Sigmoid colon (tissue), 6 donors: ENCODE measurements at regions not wholly inside any gene's neighbourhood (a gene's known extent, or its start where the extent isn't known, plus 50 kb on each side); places are given as distances from the start of the nearest gene placed in this dataset.

Source experiments
- DNase-seq: peaks from one replicate; pipeline ENCODE4 v3.0.0-alpha.2; 2019
- H3K27ac ChIP-seq, 4 donors: fragments of 200-600 bp; sonication (generic); one replicate each; pipeline ENCODE4 v1.5.1; 2016 to 2019; ENCODE audit warnings: mild to moderate bottlenecking in 1 of 4
- H3K27me3 ChIP-seq, 3 donors: fragments of 200-600 bp; sonication (generic); one replicate each; pipeline ENCODE4 v1.5.1; 2019; ENCODE audit warnings: mild to moderate bottlenecking in 1 of 3
- H3K36me3 ChIP-seq, 4 donors: fragments of 200-600 bp; sonication (generic); one replicate each; pipeline ENCODE4 v1.5.1; 2016 to 2019
- H3K4me1 ChIP-seq, 4 donors: fragments of 200-600 bp; sonication (generic); one replicate each; pipeline ENCODE4 v1.5.1; 2017 to 2019
- H3K4me3 ChIP-seq, 4 donors: fragments of 200-600 bp; sonication (generic); one replicate each; pipeline ENCODE4 v1.5.1; 2017 to 2019; ENCODE audit warnings: mild to moderate bottlenecking in 2 of 4, moderate library complexity in 1 of 4
- H3K9me3 ChIP-seq, 4 donors: fragments of 200-600 bp in 3 of 4; sonication (generic) in 3 of 4; one replicate each; pipeline versions ENCODE4 v1.5.1 to v1.6.1; 2013 to 2019
- CTCF ChIP-seq, 4 experiments: fragments of 450-650 bp in 3 of 4; fragments of 200-600 bp in 1 of 4; IDR thresholded peaks; one replicate each; pipeline ENCODE4 v1.5.1; 2016 to 2019; ENCODE audit warnings: antibody characterized with exemption in 4 of 4, mild to moderate bottlenecking in 3 of 4, moderate library complexity in 2 of 4
- EP300 ChIP-seq, 4 donors: sonication (generic); formaldehyde crosslinking; IDR thresholded peaks; one replicate each; pipeline ENCODE4 v1.6.1; 2017; ENCODE audit warnings: antibody characterized with exemption in 4 of 4
- POLR2A ChIP-seq, 2 donors: fragments of 450-650 bp; IDR thresholded peaks; one replicate each; pipeline ENCODE4 v1.6.1; 2016; ENCODE audit warnings: antibody characterized with exemption in 2 of 2, mild to moderate bottlenecking in 2 of 2, moderate library complexity in 2 of 2
- POLR2AphosphoS5 ChIP-seq, 4 donors: sonication (generic); formaldehyde crosslinking; IDR thresholded peaks; one replicate each; pipeline ENCODE4 v1.6.1; 2017; ENCODE audit warnings: antibody characterized with exemption in 4 of 4
- WGBS, 2 donors: extraction: QIAGEN DNeasy Blood & Tissue Kit; methylation state at CpG; one replicate each; pipeline ENCODE4 v1.1.7; 2013; 5-methylcytosine and 5-hydroxymethylcytosine counted together
- intact Hi-C: fragments of 100-400 bp; cut with DNase I; formaldehyde crosslinking; loops from one replicate; pipeline ENCODE4 v1.15.1; 2023
- donor health status: healthy with polysubstance abuse.
- donor health status: healthy.

- TF ChIP-seq POLR2A (IDR thresholded peaks at IDR 0.05): no peak
- TF ChIP-seq CTCF (IDR thresholded peaks at IDR 0.05): no peak
- no peak for TF ChIP-seq EP300 (IDR thresholded peaks at IDR 0.05)
- no peak for TF ChIP-seq POLR2AphosphoS5 (IDR thresholded peaks at IDR 0.05)
- 57 to 62% methylated on average over 10 of the region's 10 CpGs for WGBS, 2 donors
Observed at GRCh38 chr10:78997635-78998618, 70.8 kb upstream of the ZMIZ1 start.

GRCh38 chr10:79001082-79001885, 67.5 kb upstream of the ZMIZ1 start:
- intact Hi-C loops: no loop called here
- no peak overlapping the region for H3K4me3 ChIP-seq
- H3K9me3 ChIP-seq: no peaks in the 10 kb centered on the region
- H3K4me1 ChIP-seq: no peaks in the 10 kb centered on the region
- DNase-seq: no peak
- no peak overlapping the region for H3K27ac ChIP-seq
- H3K27me3 ChIP-seq: no peaks in the 10 kb centered on the region
- WGBS, 2 donors: 67 to 87% methylated on average over 10 of the region's 10 CpGs
- H3K36me3 ChIP-seq: no peaks in the 10 kb centered on the region
- no peak for TF ChIP-seq CTCF (IDR thresholded peaks at IDR 0.05)
- no peak for TF ChIP-seq POLR2A (IDR thresholded peaks at IDR 0.05)
- TF ChIP-seq POLR2AphosphoS5 (IDR thresholded peaks at IDR 0.05): no peak
- TF ChIP-seq EP300 (IDR thresholded peaks at IDR 0.05): no peak

More at GRCh38 chr10:78997635-78998618, 70.8 kb upstream of the ZMIZ1 start:
- Histone ChIP-seq H3K4me1 (no peaks in the 10 kb centered on the region), H3K27ac (no peak overlapping the region), H3K9me3 (no peaks in the 10 kb centered on the region), H3K27me3 (no peaks in the 10 kb centered on the region), H3K4me3 (no peak overlapping the region), H3K36me3 (no peaks in the 10 kb centered on the region)
- intact Hi-C loops: no loop called here
- no peak for DNase-seq

- H3K27me3 ChIP-seq: no peaks in the 10 kb centered on the region
- intact Hi-C loops: no loop called here
- no peak overlapping the region for H3K4me3 ChIP-seq
- no peaks in the 10 kb centered on the region for H3K9me3 ChIP-seq
- TF ChIP-seq CTCF (IDR thresholded peaks at IDR 0.05) (no peak), EP300 (IDR thresholded peaks at IDR 0.05) (no peak), POLR2AphosphoS5 (IDR thresholded peaks at IDR 0.05) (no peak), POLR2A (IDR thresholded peaks at IDR 0.05) (no peak)
- H3K4me1 ChIP-seq: no peaks in the 10 kb centered on the region
- DNase-seq: no peak
- H3K36me3 ChIP-seq: no peaks in the 10 kb centered on the region
- H3K27ac ChIP-seq: no peak overlapping the region
- WGBS, 2 donors: 89 to 95% methylated on average over 3 of the region's 3 CpGs
Observed at GRCh38 chr10:79002336-79002735, 66.4 kb upstream of the ZMIZ1 start.

- TF ChIP-seq POLR2AphosphoS5 (IDR thresholded peaks at IDR 0.05) (no peak), CTCF (IDR thresholded peaks at IDR 0.05) (no peak), EP300 (IDR thresholded peaks at IDR 0.05) (no peak), POLR2A (IDR thresholded peaks at IDR 0.05) (no peak)
- Histone ChIP-seq H3K36me3 (no peaks in the 10 kb centered on the region), H3K4me3 (no peak overlapping the region), H3K4me1 (no peaks in the 10 kb centered on the region), H3K9me3 (no peaks in the 10 kb centered on the region), H3K27ac (no peak overlapping the region), H3K27me3 (no peaks in the 10 kb centered on the region)
- no peak for DNase-seq
- intact Hi-C loops: no loop called here
- 71 to 84% methylated on average over 19 of the region's 19 CpGs for WGBS, 2 donors
Observed at GRCh38 chr10:79003183-79004100, 65.3 kb upstream of the ZMIZ1 start.
